SJCRH30 (cell line): ENCODE measurements at regions not wholly inside any gene's neighbourhood (a gene's known extent, or its start where the extent isn't known, plus 50 kb on each side); places are given as distances from the start of the nearest gene placed in this dataset.

Experiments used
- DNase-seq, 2 experiments: peaks; one replicate each; pipeline ENCODE4 v3.0.0-alpha.2; 2015 to 2020
- H3K27ac ChIP-seq: fragments of 250-450 bp; sonication (Bioruptor Pico); 2 replicates; pipeline ENCODE4 v1.5.1; 2020; ENCODE audit warnings: mild to moderate bottlenecking, moderate library complexity
- H3K27me3 ChIP-seq: fragments of 250-450 bp; sonication (Bioruptor Pico); 2 replicates; pipeline ENCODE4 v1.5.1; 2020; ENCODE audit warnings: mild to moderate bottlenecking, moderate library complexity
- H3K36me3 ChIP-seq: fragments of 250-450 bp; sonication (Bioruptor Pico); 2 replicates; pipeline ENCODE4 v1.5.1; 2020; ENCODE audit warnings: mild to moderate bottlenecking, moderate library complexity
- H3K4me1 ChIP-seq: fragments of 250-450 bp; sonication (Bioruptor Pico); 2 replicates; pipeline ENCODE4 v1.5.1; 2020; ENCODE audit warnings: mild to moderate bottlenecking, moderate library complexity
- H3K4me3 ChIP-seq: fragments of 250-450 bp; sonication (Bioruptor Pico); 2 replicates; pipeline ENCODE4 v1.5.1; 2020; ENCODE audit warnings: mild to moderate bottlenecking, moderate library complexity
- H3K9me3 ChIP-seq: fragments of 250-450 bp; sonication (Bioruptor Pico); replicated peaks from 2 replicates; pipeline ENCODE4 v1.5.1; 2020; ENCODE audit warnings: mild to moderate bottlenecking, moderate library complexity

- no peak for DNase-seq
- H3K9me3 ChIP-seq: no peaks in the 10 kb centered on the region
- no peaks in the 10 kb centered on the region for H3K4me1 ChIP-seq
- H3K36me3 ChIP-seq: no peaks in the 10 kb centered on the region
- no peaks in the 10 kb centered on the region for H3K27me3 ChIP-seq
- no peak overlapping the region for H3K4me3 ChIP-seq
- no peak overlapping the region for H3K27ac ChIP-seq
Measured at GRCh38 chr5:63563008-63563917, 399.0 kb downstream of the HTR1A start.

GRCh38 chr5:63555874-63556273, 406.4 kb downstream of the HTR1A start:
- H3K36me3 ChIP-seq: no peaks in the 10 kb centered on the region
- no peak overlapping the region for H3K27ac ChIP-seq
- peak; percentile 7 to 28 for DNase-seq
- no peaks in the 10 kb centered on the region for H3K9me3 ChIP-seq
- H3K4me3 ChIP-seq: no peak overlapping the region
- no peaks in the 10 kb centered on the region for H3K4me1 ChIP-seq
- H3K27me3 ChIP-seq: no peaks in the 10 kb centered on the region

GRCh38 chr5:63554191-63554590, 408.1 kb downstream of the HTR1A start:
- Histone ChIP-seq H3K27ac (no peak overlapping the region), H3K4me3 (no peak overlapping the region), H3K27me3 (no peaks in the 10 kb centered on the region), H3K4me1 (no peaks in the 10 kb centered on the region), H3K9me3 (no peaks in the 10 kb centered on the region), H3K36me3 (no peaks in the 10 kb centered on the region)
- no peak for DNase-seq

- no peak for DNase-seq
- H3K36me3 ChIP-seq: no peaks in the 10 kb centered on the region
- no peak overlapping the region for H3K27ac ChIP-seq
- H3K9me3 ChIP-seq: no peaks in the 10 kb centered on the region
- H3K27me3 ChIP-seq: no peaks in the 10 kb centered on the region; the same call in 1 of the 2 replicates
- no peak overlapping the region for H3K4me3 ChIP-seq
- no peaks in the 10 kb centered on the region for H3K4me1 ChIP-seq
Measured at GRCh38 chr5:63553073-63553472, 409.2 kb downstream of the HTR1A start.

GRCh38 chr5:63535840-63536602, 426.2 kb downstream of the HTR1A start:
- Histone ChIP-seq H3K4me3 (no peak overlapping the region), H3K27ac (no peak overlapping the region), H3K36me3 (no peaks in the 10 kb centered on the region), H3K4me1 (no peaks in the 10 kb centered on the region), H3K27me3 (no peaks in the 10 kb centered on the region), H3K9me3 (no peaks in the 10 kb centered on the region)
- DNase-seq: no peak

- H3K9me3 ChIP-seq: no peaks in the 10 kb centered on the region
- no peak for DNase-seq
- H3K27ac ChIP-seq: no peak overlapping the region
- no peak overlapping the region for H3K4me3 ChIP-seq
- H3K36me3 ChIP-seq: no peaks in the 10 kb centered on the region
- H3K27me3 ChIP-seq: no peaks in the 10 kb centered on the region
- no peaks in the 10 kb centered on the region for H3K4me1 ChIP-seq
Measured at GRCh38 chr5:63524281-63524680, 438.0 kb downstream of the HTR1A start.

- no peak overlapping the region for H3K4me3 ChIP-seq
- no peaks in the 10 kb centered on the region for H3K27me3 ChIP-seq
- no peaks in the 10 kb centered on the region for H3K9me3 ChIP-seq
- no peak overlapping the region for H3K27ac ChIP-seq
- no peaks in the 10 kb centered on the region for H3K36me3 ChIP-seq
- no peaks in the 10 kb centered on the region for H3K4me1 ChIP-seq
- DNase-seq: no peak
Measured at GRCh38 chr5:63516006-63516405, 446.2 kb downstream of the HTR1A start.

- Histone ChIP-seq H3K27me3 (no peaks in the 10 kb centered on the region; the same call in 1 of the 2 replicates), H3K9me3 (no peaks in the 10 kb centered on the region), H3K4me1 (no peaks in the 10 kb centered on the region), H3K27ac (no peak overlapping the region), H3K36me3 (no peaks in the 10 kb centered on the region), H3K4me3 (no peak overlapping the region)
- DNase-seq: no peak
Measured at GRCh38 chr5:63500242-63500641, 462.0 kb downstream of the HTR1A start.

- no peak for DNase-seq
- no peaks in the 10 kb centered on the region for H3K4me1 ChIP-seq
- no peak overlapping the region for H3K27ac ChIP-seq
- H3K4me3 ChIP-seq: no peak overlapping the region
- H3K27me3 ChIP-seq: no peaks in the 10 kb centered on the region; the same call in 1 of the 2 replicates
- no peaks in the 10 kb centered on the region for H3K9me3 ChIP-seq
- no peaks in the 10 kb centered on the region for H3K36me3 ChIP-seq
Measured at GRCh38 chr5:63495225-63495624, 467.0 kb downstream of the HTR1A start.

GRCh38 chr5:63483338-63483737, 478.9 kb downstream of the HTR1A start:
- Histone ChIP-seq H3K4me1 (no peaks in the 10 kb centered on the region), H3K9me3 (no peaks in the 10 kb centered on the region), H3K4me3 (no peak overlapping the region), H3K36me3 (no peaks in the 10 kb centered on the region), H3K27ac (no peak overlapping the region), H3K27me3 (no peaks in the 10 kb centered on the region)
- DNase-seq: no peak

- Histone ChIP-seq H3K9me3 (no peaks in the 10 kb centered on the region), H3K27ac (no peak overlapping the region), H3K36me3 (no peaks in the 10 kb centered on the region), H3K4me1 (no peaks in the 10 kb centered on the region), H3K27me3 (no peaks in the 10 kb centered on the region), H3K4me3 (no peak overlapping the region)
- DNase-seq: no peak
Measured at GRCh38 chr5:63473335-63473967, 488.8 kb downstream of the HTR1A start.

- Histone ChIP-seq H3K4me1 (no peaks in the 10 kb centered on the region), H3K27ac (no peak overlapping the region), H3K4me3 (no peak overlapping the region), H3K9me3 (no peaks in the 10 kb centered on the region), H3K27me3 (no peaks in the 10 kb centered on the region), H3K36me3 (no peaks in the 10 kb centered on the region)
- peak in 1 of 2 experiments; percentile 3 for DNase-seq
Measured at GRCh38 chr5:63456279-63456678, 506.0 kb downstream of the HTR1A start.

GRCh38 chr5:63451188-63451587, 511.1 kb downstream of the HTR1A start:
- no peaks in the 10 kb centered on the region for H3K9me3 ChIP-seq
- H3K36me3 ChIP-seq: no peaks in the 10 kb centered on the region
- no peak overlapping the region for H3K27ac ChIP-seq
- H3K4me3 ChIP-seq: no peak overlapping the region
- no peaks in the 10 kb centered on the region for H3K4me1 ChIP-seq
- no peak for DNase-seq
- no peaks in the 10 kb centered on the region; the same call in 1 of the 2 replicates for H3K27me3 ChIP-seq

GRCh38 chr5:63439537-63439936, 522.7 kb downstream of the HTR1A start:
- no peak overlapping the region for H3K27ac ChIP-seq
- no peaks in the 10 kb centered on the region for H3K9me3 ChIP-seq
- no peak overlapping the region for H3K4me3 ChIP-seq
- no peaks in the 10 kb centered on the region for H3K36me3 ChIP-seq
- no peaks in the 10 kb centered on the region for H3K27me3 ChIP-seq
- no peaks in the 10 kb centered on the region for H3K4me1 ChIP-seq
- no peak for DNase-seq

- Histone ChIP-seq H3K27me3 (no peaks in the 10 kb centered on the region; the same call in 1 of the 2 replicates), H3K4me3 (no peak overlapping the region), H3K4me1 (no peaks in the 10 kb centered on the region), H3K36me3 (no peaks in the 10 kb centered on the region), H3K27ac (no peak overlapping the region), H3K9me3 (no peaks in the 10 kb centered on the region)
- no peak for DNase-seq
Measured at GRCh38 chr5:63409737-63410136, 552.5 kb downstream of the HTR1A start.
